SK-N-SH (cell line): ENCODE measurements at regions not wholly inside any gene's neighbourhood (a gene's known extent, or its start where the extent isn't known, plus 50 kb on each side); places are given as distances from the start of the nearest gene placed in this dataset.

ENCODE experiments used
- GATA2 ChIP-seq: sonication (generic); formaldehyde crosslinking; IDR thresholded peaks from 2 replicates; pipeline ENCODE4 v1.5.0; 2020; ENCODE audit warnings: mild to moderate bottlenecking, missing genetic modification reagents
- REST ChIP-seq: IDR thresholded peaks from 2 replicates; pipeline ENCODE4 v1.6.1; 2012; ENCODE audit warnings: mild to moderate bottlenecking, low read depth, low read length, moderate library complexity
- TF ChIP-seq, protein P1 (sequence below): fragments of 200-600 bp; sonication (generic); IDR thresholded peaks from 2 replicates; pipeline ENCODE4 v1.6.1; 2017; ENCODE audit warnings: antibody characterized with exemption, mild to moderate bottlenecking, moderate library complexity
- TF ChIP-seq, protein P2 (sequence below): fragments of 150-350 bp; IDR thresholded peaks from 2 replicates; pipeline ENCODE4 v1.6.1; 2016; ENCODE audit warnings: mild to moderate bottlenecking, low read depth, low read length

DNA sequence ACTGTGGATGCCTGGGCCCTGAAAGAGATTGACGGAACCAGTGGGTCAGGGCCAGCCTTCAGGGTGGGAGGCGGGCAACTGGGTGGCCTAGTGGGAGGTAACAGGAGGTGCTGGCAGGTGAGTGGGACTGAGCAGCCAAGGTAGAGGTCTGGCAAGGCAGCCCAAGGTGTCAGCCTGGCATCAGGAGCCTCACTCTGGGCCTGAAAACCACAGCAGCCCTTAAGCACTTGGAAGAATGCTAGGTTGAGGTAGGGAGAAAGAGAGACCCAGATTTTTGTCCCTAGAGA lies 315.8 kb upstream of the PRICKLE1 start:
- TF ChIP-seq, protein P1, sequence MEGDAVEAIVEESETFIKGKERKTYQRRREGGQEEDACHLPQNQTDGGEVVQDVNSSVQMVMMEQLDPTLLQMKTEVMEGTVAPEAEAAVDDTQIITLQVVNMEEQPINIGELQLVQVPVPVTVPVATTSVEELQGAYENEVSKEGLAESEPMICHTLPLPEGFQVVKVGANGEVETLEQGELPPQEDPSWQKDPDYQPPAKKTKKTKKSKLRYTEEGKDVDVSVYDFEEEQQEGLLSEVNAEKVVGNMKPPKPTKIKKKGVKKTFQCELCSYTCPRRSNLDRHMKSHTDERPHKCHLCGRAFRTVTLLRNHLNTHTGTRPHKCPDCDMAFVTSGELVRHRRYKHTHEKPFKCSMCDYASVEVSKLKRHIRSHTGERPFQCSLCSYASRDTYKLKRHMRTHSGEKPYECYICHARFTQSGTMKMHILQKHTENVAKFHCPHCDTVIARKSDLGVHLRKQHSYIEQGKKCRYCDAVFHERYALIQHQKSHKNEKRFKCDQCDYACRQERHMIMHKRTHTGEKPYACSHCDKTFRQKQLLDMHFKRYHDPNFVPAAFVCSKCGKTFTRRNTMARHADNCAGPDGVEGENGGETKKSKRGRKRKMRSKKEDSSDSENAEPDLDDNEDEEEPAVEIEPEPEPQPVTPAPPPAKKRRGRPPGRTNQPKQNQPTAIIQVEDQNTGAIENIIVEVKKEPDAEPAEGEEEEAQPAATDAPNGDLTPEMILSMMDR, result no peak
- TF ChIP-seq, protein P2, sequence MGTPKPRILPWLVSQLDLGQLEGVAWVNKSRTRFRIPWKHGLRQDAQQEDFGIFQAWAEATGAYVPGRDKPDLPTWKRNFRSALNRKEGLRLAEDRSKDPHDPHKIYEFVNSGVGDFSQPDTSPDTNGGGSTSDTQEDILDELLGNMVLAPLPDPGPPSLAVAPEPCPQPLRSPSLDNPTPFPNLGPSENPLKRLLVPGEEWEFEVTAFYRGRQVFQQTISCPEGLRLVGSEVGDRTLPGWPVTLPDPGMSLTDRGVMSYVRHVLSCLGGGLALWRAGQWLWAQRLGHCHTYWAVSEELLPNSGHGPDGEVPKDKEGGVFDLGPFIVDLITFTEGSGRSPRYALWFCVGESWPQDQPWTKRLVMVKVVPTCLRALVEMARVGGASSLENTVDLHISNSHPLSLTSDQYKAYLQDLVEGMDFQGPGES, result no peak
- TF ChIP-seq GATA2 (CRISPR knock-in tag), result no peak
- no peak for TF ChIP-seq REST
